GM12892 (cell line): ENCODE measurements at regions not wholly inside any gene's neighbourhood (a gene's known extent, or its start where the extent isn't known, plus 50 kb on each side); places are given as distances from the start of the nearest gene placed in this dataset.

Experiments
- POLR2A ChIP-seq: IDR thresholded peaks from 2 replicates; pipeline ENCODE4 v1.6.1; 2011; ENCODE audit warnings: low read depth, low read length, control low read depth
- POLR2AphosphoS5 ChIP-seq: IDR thresholded peaks from 2 replicates; pipeline ENCODE4 v1.6.1; 2011; ENCODE audit warnings: low read depth, low read length, control low read depth
- TAF1 ChIP-seq: IDR thresholded peaks from 2 replicates; pipeline ENCODE4 v1.6.1; 2011; ENCODE audit warnings: low read depth, mild to moderate bottlenecking, control low read depth, low read length, borderline replicate concordance

DNA sequence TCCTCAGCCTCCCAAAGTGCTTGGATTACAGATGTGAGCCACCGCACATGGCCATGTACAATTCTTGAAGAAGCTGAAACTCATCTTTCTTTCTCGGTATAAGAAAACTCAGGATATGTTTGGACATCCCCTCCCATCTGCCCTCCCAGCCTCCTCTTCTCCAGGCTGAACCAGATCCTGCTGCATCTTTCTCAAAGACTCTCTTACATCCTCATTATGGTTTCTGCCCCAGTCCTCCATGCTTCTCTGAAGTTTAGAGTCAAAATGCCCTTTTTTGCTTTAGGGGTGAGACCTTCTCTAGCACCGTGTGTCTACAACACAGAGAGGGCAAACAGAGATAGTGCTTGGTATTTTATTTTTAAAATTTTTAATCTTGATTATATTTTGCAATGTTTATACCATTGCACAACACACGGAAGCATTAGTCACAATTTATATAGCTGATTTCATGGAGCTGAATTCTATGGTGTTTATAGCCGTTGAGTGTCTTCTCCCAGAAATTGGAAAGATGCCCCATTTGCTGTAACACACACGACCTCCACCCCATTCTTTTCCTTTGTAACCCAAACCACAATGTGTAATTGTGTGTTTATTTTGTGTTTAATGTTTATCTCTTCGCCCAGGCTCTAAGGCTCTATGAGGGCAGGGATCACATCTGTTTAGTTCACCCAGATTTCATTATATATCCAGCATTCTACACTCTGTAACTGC, 206.0 kb upstream of the TNP1 start:
- TF ChIP-seq TAF1 (no peak), POLR2AphosphoS5 (no peak), POLR2A (no peak)
